ENCODE measurements at regions not wholly inside any gene's neighbourhood (a gene's known extent, or its start where the extent isn't known, plus 50 kb on each side); places are given as distances from the start of the nearest gene placed in this dataset.

DNA sequence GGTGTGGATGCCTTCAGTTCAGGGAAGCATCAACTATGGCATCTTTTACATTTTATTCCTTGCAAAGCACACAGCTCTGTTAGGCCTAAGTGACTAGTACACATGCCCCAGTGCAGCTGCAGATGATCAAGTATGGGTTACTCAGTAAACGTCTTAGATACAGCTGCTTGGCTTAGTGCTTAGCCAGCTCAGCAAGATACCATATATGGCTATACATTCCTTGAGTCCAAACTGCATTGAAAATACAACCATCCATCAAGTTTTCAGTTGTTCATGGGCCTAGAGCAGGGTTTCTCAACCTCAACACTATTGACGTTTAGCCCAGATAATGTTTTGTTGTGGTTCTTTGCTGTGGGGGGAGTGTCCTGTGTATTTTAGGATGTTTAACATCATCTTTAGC is 769.9 kb downstream of the TSN start:
- ChIA-PET CTCF (ENCODE audit: low intra/inter-chr PET ratio) (no interaction called here), POLR2A (no interaction called here)
- intact Hi-C loops (cut with micrococcal nuclease), result no loop called here
- FAIRE-seq (no peak), DNase-seq (ENCODE audit: extremely low read depth in 1 of 4, low spot score in 3 of 4) (no peak), ATAC-seq (no peak)
- Histone ChIP-seq H2AFZ (ENCODE audit: low read depth, low read length) (no peak overlapping the region), H3K9me1 (ENCODE audit: control insufficient read depth, insufficient read depth, low read length) (no peaks in the 10 kb centered on the region), H3K9me3 (replicated peaks; ENCODE audit: control insufficient read depth, insufficient read depth, low read depth, low read length) (no peaks in the 10 kb centered on the region), H3K79me2 (ENCODE audit: control insufficient read depth, insufficient read depth, low read length) (no peaks in the 10 kb centered on the region), H3K9ac (ENCODE audit: insufficient read depth in 1 of 2, low read depth in 2 of 2, low read length in 2 of 2) (no peak overlapping the region), H3K36me3 (ENCODE audit: control insufficient read depth, insufficient read depth, low read length) (no peaks in the 10 kb centered on the region), H3K4me1 (replicated peaks in 1 of 2; ENCODE audit: control insufficient read depth in 2 of 2, insufficient read depth in 2 of 2, low read length in 2 of 2) (no peaks in the 10 kb centered on the region), H3K4me2 (ENCODE audit: insufficient read depth, low read length) (no peak overlapping the region), H3K27me3 (ENCODE audit: control insufficient read depth in 2 of 2, insufficient read depth in 2 of 2, low read length in 2 of 2) (no peaks in the 10 kb centered on the region), H4K20me1 (replicated peaks; ENCODE audit: control insufficient read depth, insufficient read depth, low read length) (no peaks in the 10 kb centered on the region), H3K4me3 (no peak overlapping the region), H3K27ac (ENCODE audit: extremely low read depth, low read depth, low read length) (no peak overlapping the region)
- in situ Hi-C loops (cut with MboI), result no loop called here
- no TSS peak for BruUV-seq (replicated peaks)
- WGBS (ENCODE audit: insufficient coverage, low coverage, missing lambda C conversion rate), result 0% methylated on average over 2 of the region's 2 CpGs
- TF ChIP-seq ZNF232 (CRISPR knock-in tag; IDR thresholded peaks at IDR 0.05) (no peak), PYGO2 (tag; IDR thresholded peaks at IDR 0.05) (no peak), HSF4 (CRISPR knock-in tag; IDR thresholded peaks at IDR 0.05; ENCODE audit: borderline replicate concordance) (no peak), ZNF354B (CRISPR knock-in tag; IDR thresholded peaks at IDR 0.05) (no peak), ARHGAP35 (IDR thresholded peaks at IDR 0.05; ENCODE audit: partially characterized antibody) (no peak), RBFOX2 (IDR thresholded peaks at IDR 0.05; ENCODE audit: low read depth, low read length) (no peak), CXXC5 (CRISPR knock-in tag; IDR thresholded peaks at IDR 0.05) (no peak), ZBTB7A (IDR thresholded peaks at IDR 0.05; ENCODE audit: borderline replicate concordance, control insufficient read depth, low read depth, low read length) (no peak), COPS2 (conservative IDR thresholded peaks at IDR 0.05) (no peak), TBL1XR1 (IDR thresholded peaks at IDR 0.05; ENCODE audit: low read length in 2 of 2) (no peak)
- TF ChIP-seq, protein P1, sequence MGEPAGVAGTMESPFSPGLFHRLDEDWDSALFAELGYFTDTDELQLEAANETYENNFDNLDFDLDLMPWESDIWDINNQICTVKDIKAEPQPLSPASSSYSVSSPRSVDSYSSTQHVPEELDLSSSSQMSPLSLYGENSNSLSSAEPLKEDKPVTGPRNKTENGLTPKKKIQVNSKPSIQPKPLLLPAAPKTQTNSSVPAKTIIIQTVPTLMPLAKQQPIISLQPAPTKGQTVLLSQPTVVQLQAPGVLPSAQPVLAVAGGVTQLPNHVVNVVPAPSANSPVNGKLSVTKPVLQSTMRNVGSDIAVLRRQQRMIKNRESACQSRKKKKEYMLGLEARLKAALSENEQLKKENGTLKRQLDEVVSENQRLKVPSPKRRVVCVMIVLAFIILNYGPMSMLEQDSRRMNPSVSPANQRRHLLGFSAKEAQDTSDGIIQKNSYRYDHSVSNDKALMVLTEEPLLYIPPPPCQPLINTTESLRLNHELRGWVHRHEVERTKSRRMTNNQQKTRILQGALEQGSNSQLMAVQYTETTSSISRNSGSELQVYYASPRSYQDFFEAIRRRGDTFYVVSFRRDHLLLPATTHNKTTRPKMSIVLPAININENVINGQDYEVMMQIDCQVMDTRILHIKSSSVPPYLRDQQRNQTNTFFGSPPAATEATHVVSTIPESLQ (CRISPR knock-in tag; IDR thresholded peaks at IDR 0.05), result no peak
- TF ChIP-seq, protein P2, sequence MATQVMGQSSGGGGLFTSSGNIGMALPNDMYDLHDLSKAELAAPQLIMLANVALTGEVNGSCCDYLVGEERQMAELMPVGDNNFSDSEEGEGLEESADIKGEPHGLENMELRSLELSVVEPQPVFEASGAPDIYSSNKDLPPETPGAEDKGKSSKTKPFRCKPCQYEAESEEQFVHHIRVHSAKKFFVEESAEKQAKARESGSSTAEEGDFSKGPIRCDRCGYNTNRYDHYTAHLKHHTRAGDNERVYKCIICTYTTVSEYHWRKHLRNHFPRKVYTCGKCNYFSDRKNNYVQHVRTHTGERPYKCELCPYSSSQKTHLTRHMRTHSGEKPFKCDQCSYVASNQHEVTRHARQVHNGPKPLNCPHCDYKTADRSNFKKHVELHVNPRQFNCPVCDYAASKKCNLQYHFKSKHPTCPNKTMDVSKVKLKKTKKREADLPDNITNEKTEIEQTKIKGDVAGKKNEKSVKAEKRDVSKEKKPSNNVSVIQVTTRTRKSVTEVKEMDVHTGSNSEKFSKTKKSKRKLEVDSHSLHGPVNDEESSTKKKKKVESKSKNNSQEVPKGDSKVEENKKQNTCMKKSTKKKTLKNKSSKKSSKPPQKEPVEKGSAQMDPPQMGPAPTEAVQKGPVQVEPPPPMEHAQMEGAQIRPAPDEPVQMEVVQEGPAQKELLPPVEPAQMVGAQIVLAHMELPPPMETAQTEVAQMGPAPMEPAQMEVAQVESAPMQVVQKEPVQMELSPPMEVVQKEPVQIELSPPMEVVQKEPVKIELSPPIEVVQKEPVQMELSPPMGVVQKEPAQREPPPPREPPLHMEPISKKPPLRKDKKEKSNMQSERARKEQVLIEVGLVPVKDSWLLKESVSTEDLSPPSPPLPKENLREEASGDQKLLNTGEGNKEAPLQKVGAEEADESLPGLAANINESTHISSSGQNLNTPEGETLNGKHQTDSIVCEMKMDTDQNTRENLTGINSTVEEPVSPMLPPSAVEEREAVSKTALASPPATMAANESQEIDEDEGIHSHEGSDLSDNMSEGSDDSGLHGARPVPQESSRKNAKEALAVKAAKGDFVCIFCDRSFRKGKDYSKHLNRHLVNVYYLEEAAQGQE (IDR thresholded peaks at IDR 0.05; ENCODE audit: borderline replicate concordance), result no peak
- TF ChIP-seq, protein P2 (CRISPR knock-in tag; IDR thresholded peaks at IDR 0.05; ENCODE audit: low read depth), result no peak
